ENCODE measurements at regions not wholly inside any gene's neighbourhood (a gene's known extent, or its start where the extent isn't known, plus 50 kb on each side); places are given as distances from the start of the nearest gene placed in this dataset.

DNA sequence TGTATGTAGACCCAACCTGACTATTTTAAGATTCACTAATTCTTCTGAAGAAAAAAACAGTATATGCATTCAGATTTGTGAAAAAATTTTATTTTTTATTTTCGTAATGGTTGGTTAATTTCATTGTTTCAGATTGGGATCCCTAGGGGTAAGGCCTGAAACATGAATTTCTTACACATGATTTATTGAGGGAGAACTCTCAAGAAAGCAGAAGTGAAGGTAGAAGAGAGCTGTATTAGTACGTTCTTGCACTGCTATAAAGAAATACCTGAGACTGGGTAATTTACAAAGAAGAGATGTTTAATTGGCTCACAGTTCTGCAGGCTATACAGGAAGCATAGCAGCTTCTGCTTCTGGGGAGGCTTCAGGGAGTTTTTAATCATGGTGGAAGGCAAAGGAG, 611.9 kb upstream of the TECRL start:
- TF ChIP-seq, protein P1, sequence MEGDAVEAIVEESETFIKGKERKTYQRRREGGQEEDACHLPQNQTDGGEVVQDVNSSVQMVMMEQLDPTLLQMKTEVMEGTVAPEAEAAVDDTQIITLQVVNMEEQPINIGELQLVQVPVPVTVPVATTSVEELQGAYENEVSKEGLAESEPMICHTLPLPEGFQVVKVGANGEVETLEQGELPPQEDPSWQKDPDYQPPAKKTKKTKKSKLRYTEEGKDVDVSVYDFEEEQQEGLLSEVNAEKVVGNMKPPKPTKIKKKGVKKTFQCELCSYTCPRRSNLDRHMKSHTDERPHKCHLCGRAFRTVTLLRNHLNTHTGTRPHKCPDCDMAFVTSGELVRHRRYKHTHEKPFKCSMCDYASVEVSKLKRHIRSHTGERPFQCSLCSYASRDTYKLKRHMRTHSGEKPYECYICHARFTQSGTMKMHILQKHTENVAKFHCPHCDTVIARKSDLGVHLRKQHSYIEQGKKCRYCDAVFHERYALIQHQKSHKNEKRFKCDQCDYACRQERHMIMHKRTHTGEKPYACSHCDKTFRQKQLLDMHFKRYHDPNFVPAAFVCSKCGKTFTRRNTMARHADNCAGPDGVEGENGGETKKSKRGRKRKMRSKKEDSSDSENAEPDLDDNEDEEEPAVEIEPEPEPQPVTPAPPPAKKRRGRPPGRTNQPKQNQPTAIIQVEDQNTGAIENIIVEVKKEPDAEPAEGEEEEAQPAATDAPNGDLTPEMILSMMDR (IDR thresholded peaks at IDR 0.05) = no peak
- TF ChIP-seq EZH2 (IDR thresholded peaks at IDR 0.05; ENCODE audit: borderline replicate concordance, insufficient read depth, low read depth, low read length, poor library complexity, severe bottlenecking) = no peak

All from B cell (primary cell).